Brain microvascular endothelial cell (primary cell): ENCODE measurements at regions not wholly inside any gene's neighbourhood (a gene's known extent, or its start where the extent isn't known, plus 50 kb on each side); places are given as distances from the start of the nearest gene placed in this dataset.

Experiments
- DNase-seq: peaks from one replicate; pipeline ENCODE4 v3.0.0-alpha.2; 2020
- H3K27ac ChIP-seq: fragments of 250-450 bp; sonication (Bioruptor Pico); 2 replicates; pipeline ENCODE4 v1.5.1; 2020; ENCODE audit warnings: mild to moderate bottlenecking, moderate library complexity
- H3K27me3 ChIP-seq: fragments of 250-450 bp; sonication (Bioruptor Pico); replicated peaks from 2 replicates; pipeline ENCODE4 v1.5.1; 2020; ENCODE audit warnings: mild to moderate bottlenecking
- H3K36me3 ChIP-seq: fragments of 250-450 bp; sonication (Bioruptor Pico); replicated peaks from 2 replicates; pipeline ENCODE4 v1.5.1; 2020; ENCODE audit warnings: mild to moderate bottlenecking
- H3K4me3 ChIP-seq: 2 replicates; pipeline ENCODE4 v1.5.1; 2011; ENCODE audit warnings: low read depth, mild to moderate bottlenecking, control low read depth, low read length, moderate library complexity
- in situ Hi-C: cut with HindIII; loops from 2 replicates; pipeline ENCODE4 v1.10.0; 2017; ENCODE audit warnings: low sequenced_read_pairs, low pct_ligation_motif_present
- TF ChIP-seq, protein P1 (sequence below): IDR thresholded peaks from 2 replicates; pipeline ENCODE4 v1.5.1; 2011; ENCODE audit warnings: low read depth, mild to moderate bottlenecking, moderate library complexity, low read length, control low read depth, inconsistent platforms; ENCODE audit errors: missing control alignments

DNA sequence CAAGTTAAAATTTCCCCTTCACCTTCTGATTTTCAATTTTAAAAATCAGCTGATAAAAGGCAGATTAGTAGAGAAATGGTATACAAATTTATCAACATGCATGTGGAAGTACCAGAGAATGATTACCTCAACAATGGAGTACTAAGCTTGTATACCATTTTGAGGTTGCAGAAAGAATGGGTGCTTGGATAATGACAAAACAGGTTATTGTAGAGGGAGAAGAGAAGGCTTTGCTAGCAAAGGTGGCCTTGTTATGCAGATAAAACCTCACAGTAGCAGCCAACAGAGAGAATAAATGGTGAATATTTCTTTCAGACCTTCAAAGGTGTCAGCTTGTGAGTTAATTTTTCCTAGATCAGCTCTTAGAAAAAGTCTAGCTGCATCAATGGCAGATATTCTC, 1174.9 kb upstream of the ADGRL4 start:
- no peak for DNase-seq
- H3K27me3 ChIP-seq: no peaks in the 10 kb centered on the region
- in situ Hi-C loops: no loop called here
- TF ChIP-seq, protein P1, sequence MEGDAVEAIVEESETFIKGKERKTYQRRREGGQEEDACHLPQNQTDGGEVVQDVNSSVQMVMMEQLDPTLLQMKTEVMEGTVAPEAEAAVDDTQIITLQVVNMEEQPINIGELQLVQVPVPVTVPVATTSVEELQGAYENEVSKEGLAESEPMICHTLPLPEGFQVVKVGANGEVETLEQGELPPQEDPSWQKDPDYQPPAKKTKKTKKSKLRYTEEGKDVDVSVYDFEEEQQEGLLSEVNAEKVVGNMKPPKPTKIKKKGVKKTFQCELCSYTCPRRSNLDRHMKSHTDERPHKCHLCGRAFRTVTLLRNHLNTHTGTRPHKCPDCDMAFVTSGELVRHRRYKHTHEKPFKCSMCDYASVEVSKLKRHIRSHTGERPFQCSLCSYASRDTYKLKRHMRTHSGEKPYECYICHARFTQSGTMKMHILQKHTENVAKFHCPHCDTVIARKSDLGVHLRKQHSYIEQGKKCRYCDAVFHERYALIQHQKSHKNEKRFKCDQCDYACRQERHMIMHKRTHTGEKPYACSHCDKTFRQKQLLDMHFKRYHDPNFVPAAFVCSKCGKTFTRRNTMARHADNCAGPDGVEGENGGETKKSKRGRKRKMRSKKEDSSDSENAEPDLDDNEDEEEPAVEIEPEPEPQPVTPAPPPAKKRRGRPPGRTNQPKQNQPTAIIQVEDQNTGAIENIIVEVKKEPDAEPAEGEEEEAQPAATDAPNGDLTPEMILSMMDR: no peak
- H3K4me3 ChIP-seq: no peak overlapping the region
- H3K27ac ChIP-seq: no peak overlapping the region
- H3K36me3 ChIP-seq: no peaks in the 10 kb centered on the region

DNA sequence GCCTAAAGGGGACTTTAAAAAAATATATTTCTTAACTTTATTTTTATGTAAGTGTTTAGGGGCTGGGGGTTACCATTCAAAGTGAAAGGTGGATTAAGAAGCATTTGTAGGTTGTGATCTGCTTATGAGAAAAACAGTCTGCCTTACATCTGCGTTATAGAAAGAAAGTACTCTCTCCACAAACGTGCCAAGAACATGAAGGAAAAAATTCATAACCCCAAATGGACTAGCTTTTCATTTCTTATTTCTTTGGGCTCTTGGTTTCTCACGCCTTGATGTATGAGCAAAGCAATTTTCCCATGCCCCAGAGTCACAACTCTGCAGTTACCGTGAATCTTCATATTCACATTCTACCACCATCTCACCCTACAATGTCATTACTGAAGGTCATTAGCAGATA, 1165.1 kb upstream of the ADGRL4 start:
- TF ChIP-seq, protein P1: no peak
- DNase-seq: no peak
- H3K27me3 ChIP-seq: no peaks in the 10 kb centered on the region
- H3K4me3 ChIP-seq: no peak overlapping the region
- H3K36me3 ChIP-seq: no peaks in the 10 kb centered on the region
- in situ Hi-C loops: no loop called here
- H3K27ac ChIP-seq: no peak overlapping the region

DNA sequence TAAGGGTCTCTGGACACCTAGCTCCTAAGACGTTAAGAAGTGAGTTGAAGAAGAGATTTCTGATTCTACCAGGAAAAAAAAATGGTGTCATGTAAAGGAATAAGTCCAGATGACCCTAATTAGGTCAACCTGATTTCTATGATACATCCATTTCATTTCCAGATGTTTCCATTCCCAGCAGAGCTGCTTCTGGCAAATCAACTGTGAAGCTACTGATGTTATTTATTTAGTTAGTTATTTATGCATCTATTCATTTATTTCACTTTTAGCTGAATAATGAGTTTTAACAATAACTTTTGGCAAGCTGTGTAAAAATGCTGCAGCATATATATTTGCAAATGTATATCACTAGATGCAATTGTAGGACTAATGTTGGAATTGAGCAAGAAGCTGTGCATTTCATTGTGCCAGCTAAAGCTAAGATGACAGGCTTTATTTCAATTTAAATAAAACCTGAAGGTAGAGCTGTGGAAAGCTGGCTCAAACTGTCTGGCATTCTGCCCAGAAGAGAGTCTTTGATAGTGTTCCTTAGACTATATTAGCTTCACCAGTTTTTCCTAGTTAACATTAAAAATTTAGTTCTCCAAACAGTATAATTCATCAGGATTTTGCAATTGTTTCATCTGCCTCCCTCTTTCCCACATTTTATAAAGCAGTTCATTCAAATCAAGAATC, 1164.4 kb upstream of the ADGRL4 start:
- TF ChIP-seq, protein P1: no peak
- DNase-seq: no peak

DNA sequence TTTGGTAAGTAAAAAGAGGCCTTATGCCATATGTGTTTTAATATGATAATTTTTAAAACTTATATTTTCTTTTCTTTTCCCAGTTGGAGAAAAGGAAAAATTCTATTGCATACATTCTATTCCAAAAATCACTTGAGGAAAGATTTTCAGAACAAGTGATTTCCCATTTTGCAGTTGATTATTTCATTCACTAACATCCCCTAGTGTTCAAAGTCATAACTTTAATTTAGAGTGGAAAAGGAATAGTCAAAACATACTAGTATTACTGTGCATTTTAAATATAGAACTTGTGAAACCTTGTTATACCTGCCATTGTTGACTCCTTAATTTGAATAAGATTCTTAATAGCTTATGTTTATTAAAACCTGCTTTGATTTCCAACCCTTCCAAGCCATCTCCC, 1157.6 kb upstream of the ADGRL4 start:
- Histone ChIP-seq H3K27ac (no peak overlapping the region), H3K27me3 (no peaks in the 10 kb centered on the region), H3K4me3 (no peak overlapping the region), H3K36me3 (no peaks in the 10 kb centered on the region)
- TF ChIP-seq, protein P1: no peak
- no peak for DNase-seq
- in situ Hi-C loops: no loop called here

More for the DNA sequence above, 1164.4 kb upstream of the ADGRL4 start:
- Histone ChIP-seq H3K36me3 (no peaks in the 10 kb centered on the region), H3K4me3 (no peak overlapping the region), H3K27ac (no peak overlapping the region), H3K27me3 (no peaks in the 10 kb centered on the region)
- in situ Hi-C loops: no loop called here

DNA sequence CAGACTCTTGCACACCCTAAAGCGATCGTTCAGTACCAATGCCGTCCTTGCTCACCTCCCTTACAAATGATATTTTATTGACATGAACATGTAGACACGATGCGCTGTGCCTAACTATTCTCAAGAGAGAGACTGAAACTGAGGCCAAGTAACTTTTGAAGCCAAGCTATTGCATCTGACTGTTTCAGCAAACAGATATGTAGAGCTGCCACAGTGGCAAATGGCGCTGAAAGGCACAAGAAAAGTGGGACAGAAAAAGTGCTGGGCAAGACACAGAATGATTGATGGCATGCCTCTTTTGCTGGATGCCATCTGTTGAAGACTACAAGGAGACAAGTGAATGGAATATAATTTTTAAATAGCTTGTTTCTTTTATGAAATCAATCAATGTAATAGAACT, 1157.2 kb upstream of the ADGRL4 start:
- in situ Hi-C loops: no loop called here
- TF ChIP-seq, protein P1: no peak
- no peak for DNase-seq
- H3K27me3 ChIP-seq: no peaks in the 10 kb centered on the region
- H3K4me3 ChIP-seq: no peak overlapping the region
- H3K36me3 ChIP-seq: no peaks in the 10 kb centered on the region
- H3K27ac ChIP-seq: no peak overlapping the region

DNA sequence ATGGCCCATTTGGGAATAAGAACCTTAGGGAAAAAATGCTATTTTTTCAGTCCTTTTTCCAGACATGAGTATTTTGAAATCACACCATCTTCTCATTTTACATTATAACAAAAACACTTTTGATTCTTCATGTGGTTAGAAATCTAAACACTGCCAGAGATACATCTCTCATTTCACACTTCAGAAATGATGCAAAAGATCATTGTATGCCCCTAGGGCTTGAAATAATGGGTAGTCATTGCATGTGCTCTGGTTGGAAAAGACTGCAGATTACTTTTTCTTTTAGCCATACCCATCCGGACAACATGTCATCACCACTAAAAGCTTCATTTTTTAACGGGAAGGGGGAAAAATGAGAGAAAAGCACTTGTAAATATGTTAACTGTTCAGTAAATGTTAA, 1152.2 kb upstream of the ADGRL4 start:
- no peak for DNase-seq
- H3K4me3 ChIP-seq: no peak overlapping the region
- H3K36me3 ChIP-seq: no peaks in the 10 kb centered on the region
- in situ Hi-C loops: no loop called here
- no peaks in the 10 kb centered on the region for H3K27me3 ChIP-seq
- TF ChIP-seq, protein P1: no peak
- H3K27ac ChIP-seq: no peak overlapping the region
